NAMALWA (cell line): ENCODE measurements at regions not wholly inside any gene's neighbourhood (a gene's known extent, or its start where the extent isn't known, plus 50 kb on each side); places are given as distances from the start of the nearest gene placed in this dataset.
"Not testable (repeated sequence)": the region's sequence is repeated elsewhere in the genome, so short reads cannot be mapped to it uniquely, and the experiment has no call there.

Experiments
- DNase-seq: peaks from one replicate; pipeline ENCODE4 v3.0.0-alpha.2; 2015; ENCODE audit warnings: low spot score

DNA sequence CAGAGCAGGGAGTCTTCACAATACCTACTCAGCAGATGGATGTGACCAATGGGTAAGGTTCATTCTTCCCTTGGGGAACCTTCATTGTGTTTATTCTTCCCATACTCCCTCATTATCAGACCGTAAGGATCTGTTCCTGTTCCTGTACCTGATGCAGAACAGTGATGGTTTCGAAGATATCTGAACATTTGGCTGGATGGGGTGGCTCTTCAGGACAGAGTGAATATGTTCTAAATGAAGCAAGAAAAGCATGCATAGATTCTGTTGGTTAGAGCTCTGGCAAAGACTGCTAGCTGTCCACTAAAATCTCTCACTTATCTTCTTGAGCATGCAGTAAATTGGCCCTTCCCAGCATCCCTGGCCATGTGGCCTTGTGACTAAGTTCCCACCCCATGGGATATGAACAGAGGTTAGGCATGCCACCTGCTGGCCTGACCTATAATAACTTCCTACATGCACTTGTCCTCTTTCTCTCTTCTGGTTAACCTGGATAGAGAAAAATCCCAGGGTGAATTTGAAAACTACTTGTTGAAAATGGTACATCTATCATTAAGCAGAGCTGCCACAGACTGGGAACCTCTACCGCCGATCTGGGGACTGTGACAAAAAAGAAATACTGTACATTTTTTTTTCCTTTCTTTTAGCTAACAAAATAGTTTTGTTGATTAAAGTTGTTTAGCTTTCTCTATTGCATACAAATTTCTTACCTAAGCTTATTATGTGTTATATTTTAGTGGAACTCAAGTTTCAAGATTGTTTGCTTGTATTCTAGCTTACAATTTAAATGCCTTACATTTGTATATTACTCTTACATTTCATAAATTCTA lies 60.0 kb upstream of the BANK1 start:
- peak; percentile 73 for DNase-seq

GRCh38 chr4:101727238-101727637 lies 63.3 kb upstream of the BANK1 start:
- DNase-seq: no peak

DNA sequence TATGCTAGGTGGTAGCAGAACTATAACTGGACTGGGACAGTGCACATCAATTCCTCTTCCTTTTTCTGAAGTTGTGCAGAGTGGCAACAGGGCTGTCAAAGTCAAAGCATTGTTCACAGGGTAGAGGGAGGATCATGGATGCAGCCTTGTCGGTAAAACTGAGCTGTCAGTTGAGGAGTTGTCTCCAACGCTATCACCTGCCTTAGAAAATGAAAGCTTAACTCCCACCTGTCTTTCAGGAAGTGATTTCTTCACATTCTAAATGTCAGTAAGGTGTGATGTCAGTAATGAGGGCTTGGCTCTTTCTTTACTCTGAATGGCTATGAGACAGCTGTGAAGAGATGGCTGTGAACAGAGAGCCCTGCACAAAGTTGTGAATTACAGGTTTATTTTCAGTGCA lies 66.4 kb upstream of the BANK1 start:
- DNase-seq: no peak

DNA sequence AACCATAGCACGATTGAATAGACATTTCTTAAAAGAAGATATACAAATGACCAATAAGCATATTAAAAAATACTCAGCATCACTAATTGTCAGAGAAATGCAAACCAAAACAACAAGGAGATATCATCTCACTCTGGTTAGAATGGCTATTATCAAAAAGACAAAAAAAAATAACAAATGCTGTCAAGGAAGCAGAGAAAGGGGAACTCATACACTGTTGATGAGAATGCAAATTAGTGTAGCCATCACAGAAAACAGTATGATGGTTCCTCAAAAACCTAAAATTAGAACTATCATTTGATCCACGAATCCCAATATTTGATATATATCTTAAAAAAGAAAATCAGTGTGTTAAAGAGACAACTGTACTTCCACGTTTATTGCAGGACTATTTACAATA lies 71.7 kb upstream of the BANK1 start:
- no peak for DNase-seq

DNA sequence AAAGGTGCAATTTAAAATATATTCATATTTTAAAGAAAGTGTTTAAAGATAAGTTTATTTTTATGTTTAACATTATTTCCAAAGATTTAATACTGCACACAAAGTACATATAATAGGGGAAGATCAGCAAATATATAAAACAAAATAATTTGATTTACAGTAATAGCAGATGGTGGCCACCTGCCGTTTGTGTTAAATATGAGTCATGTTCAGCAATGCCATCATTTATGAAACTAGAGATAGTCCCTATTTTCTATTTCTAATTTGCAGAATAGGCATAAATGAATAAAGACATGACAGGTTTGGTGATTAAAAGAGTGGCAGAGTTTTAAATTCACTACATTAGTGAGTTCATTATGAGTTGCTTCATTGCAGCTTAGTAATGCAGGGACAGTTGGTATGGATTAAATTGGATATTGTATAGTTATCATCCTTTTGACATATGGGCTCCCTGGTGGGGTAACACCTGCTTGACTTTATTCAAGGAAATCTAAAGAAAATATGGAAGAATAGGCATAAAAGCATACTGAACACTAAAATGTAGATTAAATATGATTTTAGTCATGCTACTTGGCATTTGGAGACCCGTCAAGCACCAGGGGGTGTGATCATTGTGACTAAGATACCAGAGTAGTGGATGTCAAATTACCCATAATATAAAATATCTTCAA lies 78.8 kb upstream of the BANK1 start:
- DNase-seq: no peak

DNA sequence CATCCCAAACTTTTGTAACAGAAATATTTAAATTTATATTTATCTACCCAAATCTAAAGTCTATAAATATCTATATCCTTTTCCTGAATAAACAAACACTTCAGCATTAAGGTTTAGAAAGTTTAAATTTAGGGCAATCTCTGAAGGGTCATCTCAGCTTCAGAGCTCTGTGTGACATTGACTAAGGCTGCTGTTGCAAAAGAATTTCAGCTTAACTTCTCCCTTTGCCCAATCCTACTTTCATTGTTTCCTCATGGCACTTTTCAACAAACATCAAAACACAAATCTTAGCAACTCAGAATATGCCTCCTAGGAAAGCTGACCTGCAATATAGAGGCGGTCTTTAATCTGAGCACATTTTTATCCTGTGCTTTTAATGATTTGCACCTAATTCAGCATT lies 79.7 kb upstream of the BANK1 start:
- DNase-seq: no peak

DNA sequence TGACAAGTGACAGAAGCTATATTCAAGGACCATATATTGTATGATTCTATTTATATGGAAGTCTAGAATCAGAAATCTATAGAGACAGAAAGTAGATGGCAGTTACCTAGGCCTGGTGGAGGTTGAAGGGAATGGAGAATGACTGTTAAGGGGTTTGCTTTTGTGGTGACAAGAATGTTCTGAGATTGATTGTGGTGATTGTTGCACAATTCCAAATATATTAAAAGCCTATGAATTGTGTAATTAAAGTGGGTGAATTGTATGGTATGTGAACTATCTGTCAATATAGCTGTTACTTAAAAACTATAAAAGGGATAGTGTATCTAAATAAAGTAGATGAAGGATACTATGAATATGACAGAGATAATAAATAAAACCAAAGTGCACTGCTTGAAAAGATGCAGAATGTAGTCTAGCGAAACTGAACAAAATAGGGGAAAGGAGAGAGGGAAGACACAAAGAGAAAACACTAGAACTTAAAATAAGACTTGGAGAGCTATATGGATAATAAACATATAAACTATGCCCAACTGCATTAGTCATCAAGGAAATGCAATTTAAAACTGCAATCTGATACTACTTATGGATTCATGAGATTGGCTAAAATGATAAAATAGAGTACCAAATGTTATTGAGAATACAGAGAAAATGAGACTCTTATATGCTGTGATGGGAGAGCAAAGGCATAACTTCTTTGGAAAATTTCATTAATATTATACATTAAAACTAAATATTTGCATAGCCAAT lies 82.1 kb upstream of the BANK1 start:
- no peak for DNase-seq

GRCh38 chr4:101707596-101707995 lies 82.9 kb upstream of the BANK1 start:
- no peak for DNase-seq

DNA sequence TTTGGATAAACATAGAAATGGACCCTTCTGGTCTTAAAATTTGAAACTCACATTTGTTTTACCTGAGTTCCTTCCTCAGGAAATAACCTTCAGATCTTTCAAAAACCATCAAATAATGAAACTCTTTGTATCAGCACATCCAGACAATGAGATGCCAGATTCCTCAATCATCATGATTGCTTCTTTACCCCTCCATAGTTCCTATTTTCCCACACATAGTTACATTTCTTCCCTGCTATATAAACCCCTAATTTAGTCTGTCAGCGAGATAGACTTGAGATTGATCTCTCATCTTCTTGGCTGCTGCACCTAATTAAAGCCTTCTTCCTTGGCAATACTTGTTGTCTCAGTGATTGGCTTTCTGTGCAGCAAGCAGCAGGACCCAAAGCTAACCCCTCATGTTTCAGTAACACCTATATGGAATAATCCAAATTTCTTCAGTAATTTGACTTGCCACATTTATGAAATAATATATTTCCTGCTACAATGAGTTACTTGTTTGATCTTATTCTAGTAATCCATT lies 83.9 kb upstream of the BANK1 start:
- no peak for DNase-seq

DNA sequence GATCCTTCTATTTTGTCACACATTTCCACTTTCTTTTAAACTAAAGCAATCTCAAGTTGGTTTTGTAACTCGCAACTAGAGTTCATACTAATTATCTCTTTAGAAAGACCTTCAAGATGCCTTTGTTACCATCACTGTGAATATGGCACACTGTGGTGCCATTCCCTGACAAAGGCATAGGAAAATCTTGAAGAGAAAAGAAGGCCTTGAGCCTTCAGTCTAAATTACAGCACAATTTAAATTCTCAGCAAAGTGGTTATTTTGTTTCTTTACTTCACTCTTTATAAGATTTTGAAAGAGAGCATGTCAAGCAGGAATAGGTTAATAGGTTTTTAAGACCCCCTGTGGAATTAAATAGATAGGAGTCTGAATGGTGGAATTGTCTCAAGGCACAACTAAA lies 89.0 kb upstream of the BANK1 start:
- DNase-seq: no peak

GRCh38 chr4:101699441-101700124 lies 90.9 kb upstream of the BANK1 start:
- DNase-seq: peak; percentile 33

DNA sequence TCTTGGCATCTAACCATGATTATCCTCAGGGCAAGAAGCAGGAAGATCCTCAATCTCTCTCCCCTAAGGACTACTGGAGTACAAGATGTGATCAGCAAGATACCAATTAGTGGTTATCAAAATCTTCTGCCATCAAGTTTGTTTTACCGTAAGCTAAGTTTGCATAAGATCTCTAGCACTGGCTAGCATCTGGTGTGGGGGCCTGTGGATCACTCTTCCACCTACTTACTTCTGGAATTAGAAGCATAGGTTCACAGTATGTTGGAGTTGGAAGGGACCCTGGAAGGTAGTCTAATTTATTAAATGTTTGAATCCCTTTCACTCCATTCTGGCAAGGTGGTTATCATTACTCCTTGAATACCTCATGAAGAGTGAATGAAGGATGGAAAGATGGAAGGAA lies 93.3 kb upstream of the BANK1 start:
- no peak for DNase-seq

- DNase-seq: no peak
These were observed 94.1 kb upstream of the BANK1 start for GRCh38 chr4:101696276-101697010.

- no peak for DNase-seq
These were observed 95.4 kb upstream of the BANK1 start for GRCh38 chr4:101695176-101695575.

DNA sequence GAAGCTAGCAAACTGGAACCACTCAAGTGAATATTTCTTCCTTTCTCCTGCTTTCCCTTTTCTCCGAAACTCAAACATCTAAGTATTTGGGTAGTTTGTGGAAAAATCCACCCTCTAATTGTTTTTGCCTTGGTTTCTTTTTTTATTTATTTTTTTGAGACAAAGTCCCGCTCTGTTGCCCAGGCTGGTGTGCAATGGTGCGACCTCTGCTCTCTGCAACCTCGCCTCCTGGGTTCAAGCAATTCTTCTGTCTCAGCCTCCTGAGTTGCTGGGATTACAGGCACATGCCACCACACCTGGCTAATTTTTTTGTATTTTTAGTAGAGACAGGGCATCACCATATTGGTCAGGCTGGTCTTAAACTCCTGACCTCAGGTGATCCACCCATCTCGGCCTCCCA lies 96.1 kb upstream of the BANK1 start:
- not testable (repeated sequence) for DNase-seq

- DNase-seq: peak; percentile 23
These were observed 96.6 kb upstream of the BANK1 start for GRCh38 chr4:101693842-101694398.

DNA sequence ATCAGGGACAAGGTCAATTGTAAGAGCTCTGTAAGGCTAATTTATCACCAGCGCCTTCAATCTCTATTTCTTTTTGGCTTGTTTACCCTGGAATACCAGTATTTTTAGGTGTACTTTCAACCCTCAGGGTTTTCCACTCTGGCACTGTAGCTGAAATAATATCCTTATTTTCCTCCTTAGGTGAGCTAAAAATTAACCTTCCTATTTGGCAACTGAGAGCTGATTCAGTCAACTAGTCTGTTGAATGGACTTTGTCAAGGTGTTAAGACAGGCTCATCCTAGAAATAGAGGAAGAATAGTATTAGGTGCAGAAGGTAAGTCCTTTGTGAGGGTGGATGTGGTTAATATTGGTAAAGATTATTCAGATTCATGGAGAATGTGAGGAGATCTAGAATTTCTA lies 101.3 kb upstream of the BANK1 start:
- no peak for DNase-seq

GRCh38 chr4:101685126-101685525 lies 105.4 kb upstream of the BANK1 start:
- no peak for DNase-seq

- no peak for DNase-seq
These were observed 107.6 kb upstream of the BANK1 start for GRCh38 chr4:101682946-101683345.

DNA sequence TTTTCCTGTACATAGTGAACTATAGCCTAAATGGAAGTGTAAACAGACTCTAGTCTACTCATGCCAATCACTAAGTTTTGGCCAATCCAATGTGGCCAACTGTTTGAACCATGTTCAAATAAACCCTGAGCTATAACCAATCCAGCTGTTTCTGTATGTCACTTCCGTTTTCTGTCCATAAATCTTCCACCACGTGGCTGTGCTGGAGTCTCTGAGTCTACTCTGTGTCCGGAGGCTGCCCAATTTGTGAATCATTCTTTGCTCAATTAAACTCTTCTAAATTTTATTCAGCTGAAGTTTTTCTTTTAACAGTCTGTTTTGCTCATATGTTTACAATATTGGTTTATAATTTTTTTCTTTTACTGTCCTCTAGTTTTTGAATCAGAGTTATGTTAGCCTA lies 112.3 kb upstream of the BANK1 start:
- no peak for DNase-seq

- no peak for DNase-seq
These were observed 119.6 kb upstream of the BANK1 start for GRCh38 chr4:101670897-101671296.
